Suprapubic skin (tissue), 4 donors: ENCODE measurements at regions not wholly inside any gene's neighbourhood (a gene's known extent, or its start where the extent isn't known, plus 50 kb on each side); places are given as distances from the start of the nearest gene placed in this dataset.

Source experiments
- DNase-seq, 2 donors: peaks; one replicate each; pipeline ENCODE4 v3.0.0-alpha.2; 2019; ENCODE audit warnings: low spot score in 2 of 2
- H3K27ac ChIP-seq: fragments of 200-600 bp; sonication (generic); one replicate; pipeline ENCODE4 v1.5.1; 2019
- H3K27me3 ChIP-seq: fragments of 200-600 bp; sonication (generic); one replicate; pipeline ENCODE4 v1.5.1; 2019
- H3K36me3 ChIP-seq: fragments of 200-600 bp; sonication (generic); one replicate; pipeline ENCODE4 v1.5.1; 2019
- H3K4me1 ChIP-seq: fragments of 200-600 bp; sonication (generic); one replicate; pipeline ENCODE4 v1.5.1; 2019
- H3K4me3 ChIP-seq: fragments of 200-600 bp; sonication (generic); one replicate; pipeline ENCODE4 v1.5.1; 2019; ENCODE audit warnings: mild to moderate bottlenecking
- H3K9me3 ChIP-seq: fragments of 200-600 bp; sonication (generic); one replicate; pipeline ENCODE4 v1.5.1; 2019
- CTCF ChIP-seq, 2 donors: fragments of 200-600 bp in 1 of 2; fragments of 450-650 bp in 1 of 2; sonication (generic) in 1 of 2; IDR thresholded peaks; one replicate each; pipeline ENCODE4 v1.5.1; 2016 to 2019; ENCODE audit warnings: antibody characterized with exemption in 2 of 2, mild to moderate bottlenecking in 1 of 2, moderate library complexity in 1 of 2
- EP300 ChIP-seq: sonication (generic); formaldehyde crosslinking; IDR thresholded peaks from one replicate; pipeline ENCODE4 v1.6.1; 2017; ENCODE audit warnings: antibody characterized with exemption
- POLR2A ChIP-seq, 2 donors: fragments of 450-650 bp; IDR thresholded peaks; one replicate each; pipeline ENCODE4 v1.6.1; 2017; ENCODE audit warnings: antibody characterized with exemption in 2 of 2, mild to moderate bottlenecking in 2 of 2, moderate library complexity in 2 of 2
- POLR2AphosphoS5 ChIP-seq, 3 donors: sonication (generic); formaldehyde crosslinking; IDR thresholded peaks; one replicate each; pipeline ENCODE4 v1.6.1; 2017; ENCODE audit warnings: antibody characterized with exemption in 3 of 3
- WGBS: methylation state at CpG from one replicate; pipeline ENCODE4 v1.1.5; 2018; 5-methylcytosine and 5-hydroxymethylcytosine counted together

GRCh38 chr1:96969656-96970163 lies 248.1 kb downstream of the PTBP2 start:
- TF ChIP-seq EP300 (no peak), CTCF (IDR thresholded peaks at IDR 0.05) (no peak), POLR2A (IDR thresholded peaks at IDR 0.05) (no peak), POLR2AphosphoS5 (IDR thresholded peaks at IDR 0.05) (no peak)
- 81% methylated on average over 1 of the region's 1 CpG for WGBS

GRCh38 chr1:96971439-96971838 lies 249.9 kb downstream of the PTBP2 start:
- Histone ChIP-seq H3K27me3 (no peaks in the 10 kb centered on the region), H3K36me3 (no peaks in the 10 kb centered on the region), H3K27ac (no peak overlapping the region), H3K4me1 (no peaks in the 10 kb centered on the region), H3K9me3 (no peaks in the 10 kb centered on the region), H3K4me3 (no peak overlapping the region)
- TF ChIP-seq EP300 (no peak), POLR2AphosphoS5 (IDR thresholded peaks at IDR 0.05) (no peak), CTCF (IDR thresholded peaks at IDR 0.05) (no peak), POLR2A (IDR thresholded peaks at IDR 0.05) (no peak)
- 97% methylated on average over 2 of the region's 2 CpGs for WGBS
- DNase-seq = no peak

More at GRCh38 chr1:96969656-96970163, 248.1 kb downstream of the PTBP2 start:
- Histone ChIP-seq H3K4me1 (no peaks in the 10 kb centered on the region), H3K9me3 (no peaks in the 10 kb centered on the region), H3K27ac (no peak overlapping the region), H3K36me3 (no peaks in the 10 kb centered on the region), H3K4me3 (no peak overlapping the region), H3K27me3 (no peaks in the 10 kb centered on the region)
- DNase-seq = no peak

- WGBS = 86% methylated on average over 8 of the region's 8 CpGs
- no peak for DNase-seq
- no peaks in the 10 kb centered on the region for H3K4me1 ChIP-seq
- H3K36me3 ChIP-seq = no peaks in the 10 kb centered on the region
- no peaks in the 10 kb centered on the region for H3K27me3 ChIP-seq
- H3K9me3 ChIP-seq = no peaks in the 10 kb centered on the region
- no peak overlapping the region for H3K27ac ChIP-seq
- H3K4me3 ChIP-seq = no peak overlapping the region
- TF ChIP-seq POLR2AphosphoS5 (IDR thresholded peaks at IDR 0.05) = no peak
Observed at GRCh38 chr1:96971849-96972602, 250.4 kb downstream of the PTBP2 start.

GRCh38 chr1:96973605-96974004 lies 252.0 kb downstream of the PTBP2 start:
- 29% methylated on average over 1 of the region's 1 CpG for WGBS
- no peak overlapping the region for H3K4me3 ChIP-seq
- TF ChIP-seq CTCF (IDR thresholded peaks at IDR 0.05) (no peak), POLR2AphosphoS5 (IDR thresholded peaks at IDR 0.05) (no peak), POLR2A (IDR thresholded peaks at IDR 0.05) (no peak)
- H3K27me3 ChIP-seq = no peaks in the 10 kb centered on the region
- no peaks in the 10 kb centered on the region for H3K9me3 ChIP-seq
- no peaks in the 10 kb centered on the region for H3K4me1 ChIP-seq
- H3K36me3 ChIP-seq = no peaks in the 10 kb centered on the region
- no peak for DNase-seq
- no peak overlapping the region for H3K27ac ChIP-seq

GRCh38 chr1:96978444-96978843 lies 256.9 kb downstream of the PTBP2 start:
- WGBS = 92% methylated on average over 3 of the region's 3 CpGs

More at GRCh38 chr1:96978444-96978843, 256.9 kb downstream of the PTBP2 start:
- H3K4me3 ChIP-seq = no peak overlapping the region
- H3K4me1 ChIP-seq = no peaks in the 10 kb centered on the region
- H3K36me3 ChIP-seq = no peaks in the 10 kb centered on the region
- H3K27me3 ChIP-seq = no peaks in the 10 kb centered on the region
- TF ChIP-seq POLR2AphosphoS5 (IDR thresholded peaks at IDR 0.05) (no peak), CTCF (IDR thresholded peaks at IDR 0.05) (no peak), EP300 (no peak), POLR2A (IDR thresholded peaks at IDR 0.05) (no peak)
- H3K27ac ChIP-seq = no peak overlapping the region
- DNase-seq = no peak
- no peaks in the 10 kb centered on the region for H3K9me3 ChIP-seq
